ENCODE measurements at regions not wholly inside any gene's neighbourhood (a gene's known extent, or its start where the extent isn't known, plus 50 kb on each side); places are given as distances from the start of the nearest gene placed in this dataset.

DNA sequence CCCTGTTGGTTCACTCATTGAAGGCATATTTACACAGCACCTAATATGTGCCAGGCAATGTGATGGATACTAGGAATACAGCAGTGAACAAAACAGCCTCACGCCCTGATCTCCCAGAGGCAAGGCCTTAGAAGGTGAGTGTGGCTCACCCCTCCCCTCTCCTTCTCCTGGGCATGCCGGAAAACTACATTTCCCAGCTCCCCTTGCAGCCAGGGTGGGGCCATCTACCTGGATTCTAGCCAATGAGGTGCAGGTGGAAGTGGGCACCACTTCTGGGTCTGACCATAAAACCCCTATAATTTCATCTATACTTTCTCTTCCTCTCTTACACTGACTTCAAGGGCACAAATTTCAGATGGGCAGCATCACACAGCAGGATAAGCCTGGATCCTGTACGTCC, 63.8 kb downstream of the FBXO2 start:
- Histone ChIP-seq H3K27me3 (no peaks in the 10 kb centered on the region), H3K9me3 (no peaks in the 10 kb centered on the region), H3K4me1 (no peaks in the 10 kb centered on the region), H3K27ac (no peak overlapping the region), H3K4me3 (no peak overlapping the region), H3K36me3 (no peaks in the 10 kb centered on the region)
- intact Hi-C loops (cut with DNase I): no loop called here
- TF ChIP-seq, protein P1, sequence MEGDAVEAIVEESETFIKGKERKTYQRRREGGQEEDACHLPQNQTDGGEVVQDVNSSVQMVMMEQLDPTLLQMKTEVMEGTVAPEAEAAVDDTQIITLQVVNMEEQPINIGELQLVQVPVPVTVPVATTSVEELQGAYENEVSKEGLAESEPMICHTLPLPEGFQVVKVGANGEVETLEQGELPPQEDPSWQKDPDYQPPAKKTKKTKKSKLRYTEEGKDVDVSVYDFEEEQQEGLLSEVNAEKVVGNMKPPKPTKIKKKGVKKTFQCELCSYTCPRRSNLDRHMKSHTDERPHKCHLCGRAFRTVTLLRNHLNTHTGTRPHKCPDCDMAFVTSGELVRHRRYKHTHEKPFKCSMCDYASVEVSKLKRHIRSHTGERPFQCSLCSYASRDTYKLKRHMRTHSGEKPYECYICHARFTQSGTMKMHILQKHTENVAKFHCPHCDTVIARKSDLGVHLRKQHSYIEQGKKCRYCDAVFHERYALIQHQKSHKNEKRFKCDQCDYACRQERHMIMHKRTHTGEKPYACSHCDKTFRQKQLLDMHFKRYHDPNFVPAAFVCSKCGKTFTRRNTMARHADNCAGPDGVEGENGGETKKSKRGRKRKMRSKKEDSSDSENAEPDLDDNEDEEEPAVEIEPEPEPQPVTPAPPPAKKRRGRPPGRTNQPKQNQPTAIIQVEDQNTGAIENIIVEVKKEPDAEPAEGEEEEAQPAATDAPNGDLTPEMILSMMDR (IDR thresholded peaks at IDR 0.05): no peak
- TF ChIP-seq POLR2A (IDR thresholded peaks at IDR 0.05): no peak
- 14% methylated on average over 1 of the region's 3 CpGs for WGBS (ENCODE audit: insufficient coverage, low coverage, low lambda C conversion rate, missing lambda C conversion rate)
- ATAC-seq: no peak
- DNase-seq: no peak

All from right lobe of liver (tissue), 6 donors.